NCI-H1048 (cell line): ENCODE measurements at regions not wholly inside any gene's neighbourhood (a gene's known extent, or its start where the extent isn't known, plus 50 kb on each side); places are given as distances from the start of the nearest gene placed in this dataset.
"Not testable (repeated sequence)": the region's sequence is repeated elsewhere in the genome, so short reads cannot be mapped to it uniquely, and the experiment has no call there.

Source experiments
- DNase-seq: peaks from one replicate; lab custom pipeline; 2025; lab: John Stamatoyannopoulos, UW

DNA sequence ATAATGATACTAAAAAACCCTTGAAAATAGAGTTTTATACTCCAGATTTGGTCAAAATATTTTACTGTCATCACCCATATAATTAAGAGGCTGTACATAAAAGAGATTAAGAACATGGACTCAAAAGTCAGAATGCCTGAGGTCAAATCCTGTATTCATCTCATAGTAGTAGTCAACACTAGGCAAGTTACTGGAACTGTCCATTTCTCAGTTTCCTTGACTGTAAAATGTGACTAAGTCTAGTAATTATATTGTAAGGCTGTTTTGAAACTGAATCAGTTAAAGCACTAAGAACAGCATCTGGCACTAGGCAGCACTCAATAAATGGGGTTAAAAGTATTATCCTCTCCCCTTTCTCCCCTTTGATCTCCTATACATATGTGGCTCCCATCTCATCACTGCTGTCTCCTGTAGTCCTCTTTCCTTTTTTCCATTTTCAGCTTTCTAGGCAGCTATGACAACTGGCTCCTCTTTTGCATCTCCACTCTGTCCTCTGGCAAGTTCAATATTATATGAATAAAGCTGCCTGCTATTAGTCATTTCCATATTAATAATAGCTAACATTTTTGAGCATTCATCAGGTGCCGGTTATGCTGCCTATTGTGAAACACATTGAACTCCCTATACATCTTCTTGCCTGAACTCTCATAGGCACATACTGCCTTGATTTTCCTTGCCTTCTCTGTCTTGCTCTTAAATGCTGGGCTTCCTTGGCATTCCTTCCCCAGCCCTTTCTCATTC lies 185.8 kb upstream of the NREP start:
- DNase-seq: no peak

- DNase-seq: no peak
Observed at GRCh38 chr5:111942201-111942600, 185.2 kb upstream of the NREP start.

GRCh38 chr5:111937094-111937493 lies 180.1 kb upstream of the NREP start:
- DNase-seq: no peak

- DNase-seq: no peak
Observed at GRCh38 chr5:111935835-111936234, 178.8 kb upstream of the NREP start.

DNA sequence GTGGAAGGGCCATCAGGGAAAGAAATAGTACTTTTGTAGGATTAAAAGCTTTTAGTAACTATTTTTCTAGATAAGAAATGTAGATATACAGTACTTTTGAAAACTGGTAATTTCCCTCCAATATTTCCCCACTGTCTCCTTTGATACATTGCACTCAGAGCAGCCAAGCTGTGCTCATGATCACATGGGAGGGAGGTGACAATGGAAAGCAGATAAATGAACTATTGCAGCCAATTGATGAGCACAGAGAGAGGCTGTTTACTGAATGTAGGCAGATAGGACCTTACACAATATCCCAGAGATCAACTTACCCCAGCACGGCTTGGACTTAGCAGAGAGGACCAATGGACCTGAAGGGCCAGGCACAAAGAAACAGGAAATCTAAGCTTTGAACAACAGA lies 178.0 kb upstream of the NREP start:
- DNase-seq: no peak

DNA sequence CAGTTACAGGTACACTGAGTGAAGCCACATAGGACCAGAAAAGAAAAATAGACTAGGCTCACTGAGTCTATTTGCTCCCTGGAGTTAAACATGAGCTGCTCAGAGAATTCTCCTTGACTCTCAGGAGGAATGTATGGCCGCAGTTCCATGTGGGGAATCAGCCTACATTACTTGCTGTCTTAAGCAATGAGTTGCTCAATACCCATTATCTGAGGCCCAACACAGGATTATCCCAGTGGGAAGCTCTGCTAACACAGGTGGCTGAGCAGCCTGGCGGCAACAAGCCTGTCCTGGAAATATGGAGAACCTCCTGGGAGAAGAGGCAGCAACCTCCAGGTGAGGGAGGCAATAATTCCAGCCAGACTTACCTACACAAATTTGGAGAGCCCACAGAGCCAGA lies 177.5 kb upstream of the NREP start:
- DNase-seq: no peak

GRCh38 chr5:111933086-111933485 lies 176.1 kb upstream of the NREP start:
- no peak for DNase-seq

DNA sequence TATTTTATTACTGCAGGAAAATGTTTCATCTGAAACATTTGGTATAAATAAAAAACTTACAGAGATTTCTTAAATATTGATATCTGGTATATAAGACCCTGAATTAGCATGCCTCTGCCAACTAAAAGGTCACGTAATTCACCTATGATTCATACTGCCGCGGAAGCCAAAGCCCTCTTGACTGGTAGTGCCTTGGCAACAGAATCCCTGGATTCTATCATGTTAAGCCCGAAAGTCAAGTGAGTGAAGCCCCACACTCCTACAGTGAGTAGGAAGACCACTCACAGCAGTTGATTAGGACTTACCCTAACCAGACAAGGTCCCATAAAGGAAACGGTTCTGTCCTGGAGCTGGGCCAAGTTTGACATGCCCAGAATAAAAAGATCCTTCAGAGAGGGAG lies 175.6 kb upstream of the NREP start:
- no peak for DNase-seq

GRCh38 chr5:111932199-111932598 lies 175.2 kb upstream of the NREP start:
- DNase-seq: no peak

DNA sequence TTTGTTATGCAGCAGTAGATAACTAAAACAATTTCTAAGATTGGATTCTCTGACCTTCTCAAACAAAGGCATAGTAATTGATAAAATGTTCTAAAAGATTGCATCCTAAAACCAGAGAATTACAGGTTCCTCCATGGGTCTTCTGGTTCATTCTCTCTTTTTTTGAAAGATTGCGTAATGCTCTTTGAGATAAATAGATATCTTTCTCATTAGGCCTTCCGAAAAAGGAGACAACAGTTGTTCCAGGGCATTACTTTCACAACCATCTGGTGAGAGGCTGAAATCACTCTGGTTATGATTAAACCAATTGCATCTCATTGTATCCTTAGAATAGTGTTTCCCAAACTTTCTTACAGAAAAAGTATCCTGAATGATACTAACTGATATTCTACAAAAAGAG lies 174.7 kb upstream of the NREP start:
- DNase-seq: no peak

- DNase-seq: no peak
Observed at GRCh38 chr5:111930905-111931461, 174.0 kb upstream of the NREP start.

DNA sequence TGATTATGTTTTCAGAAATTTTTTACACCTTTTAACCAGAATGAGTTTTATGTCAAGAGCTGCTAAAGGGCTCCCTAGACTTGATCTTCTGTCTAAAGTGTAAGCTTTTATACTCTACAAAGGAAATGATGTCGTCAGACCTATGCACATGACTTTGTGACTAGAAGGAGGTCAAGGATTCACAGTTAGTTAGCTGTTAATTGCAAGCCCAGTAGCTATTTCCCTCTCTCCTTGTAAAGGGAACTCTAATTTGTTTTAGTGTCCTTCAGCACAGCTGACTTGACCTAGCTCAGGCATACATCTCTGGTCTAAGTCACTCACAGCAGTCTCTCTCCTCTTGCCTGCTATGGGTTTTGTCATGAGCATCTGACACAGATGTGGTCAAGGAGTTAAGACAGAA lies 173.5 kb upstream of the NREP start:
- no peak for DNase-seq

DNA sequence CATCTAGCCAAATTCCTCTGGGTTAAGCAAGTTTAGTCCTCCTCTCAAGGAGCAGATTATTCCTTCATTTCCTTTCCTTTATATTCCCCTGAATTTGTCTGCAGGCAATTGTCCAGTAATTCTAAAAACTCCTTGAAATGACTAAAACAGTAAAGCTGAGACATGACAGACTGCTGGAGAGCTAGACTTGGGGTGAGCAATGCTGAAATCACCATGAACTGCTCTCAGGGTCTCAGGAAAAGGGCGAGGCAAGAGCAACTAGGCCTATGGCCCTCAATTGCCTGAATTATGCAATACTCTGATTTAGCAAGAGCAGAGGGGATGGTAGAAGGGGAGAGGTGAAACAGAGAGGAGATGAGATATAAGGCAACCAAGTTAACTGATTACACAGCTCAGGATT lies 172.9 kb upstream of the NREP start:
- DNase-seq: no peak

- no peak for DNase-seq
Observed at GRCh38 chr5:111929261-111929660, 172.3 kb upstream of the NREP start.

DNA sequence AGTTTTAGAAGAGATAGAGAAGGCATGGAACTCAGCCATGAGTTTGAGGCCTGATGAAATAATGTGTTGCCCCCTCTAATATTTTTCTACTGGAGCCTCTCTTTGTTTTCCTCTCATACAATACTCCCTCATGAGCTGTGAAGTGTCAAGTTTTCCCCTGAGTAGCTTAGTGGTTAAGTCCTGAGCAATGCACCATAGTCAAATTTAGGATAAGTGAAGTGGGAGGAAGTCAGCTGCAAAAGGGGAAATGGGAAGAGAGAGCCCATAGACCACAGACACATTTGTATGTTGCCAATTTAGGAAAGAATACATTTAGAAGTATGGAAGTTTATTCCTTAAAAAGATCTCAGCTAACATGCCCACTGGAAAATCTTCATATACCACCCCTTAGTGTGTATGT lies 171.5 kb upstream of the NREP start:
- no peak for DNase-seq

DNA sequence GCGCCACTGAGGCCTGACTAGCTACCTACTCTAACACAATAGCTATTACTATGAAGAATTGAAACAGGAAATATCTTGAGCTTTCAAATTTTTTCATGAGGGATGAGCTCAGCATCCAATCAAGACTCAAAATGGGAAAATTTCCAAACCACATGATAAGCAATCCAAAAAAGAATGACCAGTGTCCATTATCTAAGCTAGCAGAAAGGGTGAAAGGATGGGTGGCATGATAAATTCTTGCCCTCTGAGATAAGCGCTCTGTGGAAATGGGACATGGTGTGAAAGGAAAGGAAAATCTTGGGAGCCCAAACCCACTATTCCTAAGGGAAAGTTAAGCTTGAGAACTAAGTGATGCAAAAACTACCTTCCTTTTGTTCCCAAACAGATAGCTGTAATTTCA lies 170.2 kb upstream of the NREP start:
- DNase-seq: no peak

DNA sequence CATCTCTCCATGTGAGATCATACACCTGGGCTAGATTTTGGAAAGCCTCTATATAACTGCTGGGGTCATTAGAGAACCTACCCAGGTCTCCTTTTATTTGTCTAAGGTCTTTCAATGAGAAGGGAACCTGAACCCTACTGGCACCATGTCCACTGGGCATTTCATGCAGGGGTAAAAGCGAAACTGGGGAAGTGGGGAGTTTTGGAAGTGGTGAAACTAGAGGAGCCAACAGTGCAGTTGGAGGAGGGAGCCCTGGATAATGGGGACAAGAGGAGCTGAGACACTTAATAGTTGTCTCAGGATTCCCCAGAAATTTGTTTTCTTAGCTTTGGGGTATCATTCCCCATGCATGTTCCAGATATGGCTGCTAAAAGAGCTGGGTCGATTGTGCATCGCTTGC lies 169.0 kb upstream of the NREP start:
- DNase-seq: no peak

DNA sequence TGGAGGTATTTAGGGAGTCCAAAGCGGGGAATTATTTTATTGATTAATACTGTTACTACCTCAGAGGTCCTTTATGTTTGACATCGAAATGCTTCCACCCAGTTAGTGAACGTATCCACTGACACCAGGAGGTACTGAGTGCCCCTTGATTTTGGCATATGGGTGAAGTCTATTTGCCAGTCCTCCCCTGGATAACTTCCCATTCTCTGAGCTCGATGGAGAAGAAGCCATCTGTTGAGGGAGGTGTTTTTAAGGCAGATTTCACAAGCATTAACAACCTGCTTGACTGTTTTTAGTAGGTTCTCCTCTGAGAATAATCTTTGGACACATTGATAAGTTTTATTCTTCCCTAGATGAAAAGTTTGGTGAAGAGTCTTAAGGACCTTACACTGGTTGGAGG lies 165.3 kb upstream of the NREP start:
- DNase-seq: no peak

- DNase-seq: not testable (repeated sequence)
Observed at GRCh38 chr5:111921691-111922090, 164.7 kb upstream of the NREP start.

GRCh38 chr5:111914966-111915636 lies 158.1 kb upstream of the NREP start:
- DNase-seq: no peak

- DNase-seq: no peak
Observed at GRCh38 chr5:111902436-111902835, 145.4 kb upstream of the NREP start.

DNA sequence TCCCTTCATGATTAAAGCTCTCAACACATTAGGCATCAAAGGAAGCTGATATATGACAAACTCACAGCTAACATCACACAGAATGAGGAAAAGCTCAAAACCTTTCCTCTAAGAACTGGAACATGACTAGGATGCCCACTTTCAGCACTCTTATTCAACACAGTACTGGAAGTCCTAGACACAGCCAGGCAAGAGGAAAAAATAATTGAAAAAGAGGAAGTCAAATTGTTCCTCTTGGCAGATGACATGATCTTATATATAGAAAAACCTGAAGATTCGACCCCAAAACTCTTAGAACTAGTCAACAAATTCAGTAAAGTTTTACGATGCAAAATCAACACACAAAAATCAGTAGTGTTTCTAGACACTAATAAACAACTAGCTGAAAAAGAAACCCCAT lies 144.3 kb upstream of the NREP start:
- no peak for DNase-seq

GRCh38 chr5:111892949-111893348 lies 136.0 kb upstream of the NREP start:
- no peak for DNase-seq

GRCh38 chr5:111887706-111888105 lies 130.7 kb upstream of the NREP start:
- no peak for DNase-seq
